ENCODE measurements at regions not wholly inside any gene's neighbourhood (a gene's known extent, or its start where the extent isn't known, plus 50 kb on each side); places are given as distances from the start of the nearest gene placed in this dataset.

GRCh38 chr16:6068063-6068462 lies 970.5 kb upstream of the EEF2KMT start:
- TF ChIP-seq CTCF (conservative IDR thresholded peaks at IDR 0.05; ENCODE audit: low read depth in 2 of 2) (no peak), EZH2 (IDR thresholded peaks at IDR 0.05; ENCODE audit: low read depth, unreplicated experiment) (no peak), ZNF331 (CRISPR knock-in tag; IDR thresholded peaks at IDR 0.05; ENCODE audit: low read depth) (no peak), CREB1 (CRISPR knock-in tag; IDR thresholded peaks at IDR 0.05; ENCODE audit: low read depth) (no peak), EZH2phosphoT487 (IDR thresholded peaks at IDR 0.05; ENCODE audit: unreplicated experiment) (no peak)
